CD14-positive monocyte (primary cell): ENCODE measurements at regions not wholly inside any gene's neighbourhood (a gene's known extent, or its start where the extent isn't known, plus 50 kb on each side); places are given as distances from the start of the nearest gene placed in this dataset.

ENCODE experiments used
- DNase-seq, 3 donors: peaks; one replicate each; pipeline ENCODE4 v3.0.0-alpha.2; 2011 to 2022
- H2AFZ ChIP-seq: 2 replicates; pipeline ENCODE4 v1.6.0; 2012; ENCODE audit warnings: mild to moderate bottlenecking, low read depth, low read length, inconsistent platforms; ENCODE audit not compliant: insufficient read depth, poor library complexity, severe bottlenecking
- H3K27ac ChIP-seq, 2 donors: 1 replicate in 1 of 2; 2 replicates in 1 of 2; pipeline ENCODE4 v1.5.1; 2012 to 2013; ENCODE audit warnings: low read length in 2 of 2, control low read depth in 1 of 2, inconsistent platforms in 1 of 2, low read depth in 1 of 2, mild to moderate bottlenecking in 1 of 2
- H3K27me3 ChIP-seq, 2 donors: one replicate each; pipeline versions ENCODE4 v1.6.0 to v1.6.1; 2011 to 2013; ENCODE audit warnings: low read length in 2 of 2; ENCODE audit not compliant: control insufficient read depth in 2 of 2, insufficient read depth in 2 of 2
- H3K36me3 ChIP-seq, 2 donors: replicated peaks in 1 of 2; 1 replicate in 1 of 2; 2 replicates in 1 of 2; pipeline versions ENCODE4 v1.5.1 to v1.6.1; 2012 to 2013; ENCODE audit warnings: low read length in 2 of 2, control low read depth in 1 of 2, inconsistent platforms in 1 of 2, mild to moderate bottlenecking in 1 of 2; ENCODE audit not compliant: insufficient read depth in 2 of 2, control insufficient read depth in 1 of 2
- H3K4me1 ChIP-seq, 2 donors: 1 replicate in 1 of 2; 2 replicates in 1 of 2; pipeline versions ENCODE4 v1.5.1 to v1.6.1; 2012 to 2013; ENCODE audit warnings: low read length in 2 of 2, control low read depth in 1 of 2, inconsistent platforms in 1 of 2, mild to moderate bottlenecking in 1 of 2, moderate library complexity in 1 of 2; ENCODE audit not compliant: insufficient read depth in 2 of 2, control insufficient read depth in 1 of 2
- H3K4me2 ChIP-seq: replicated peaks from 2 replicates; pipeline ENCODE3; 2012; ENCODE audit warnings: low read length, moderate library complexity, mild to moderate bottlenecking; ENCODE audit not compliant: poor library complexity, severe bottlenecking; ENCODE audit errors: extremely low read depth
- H3K4me3 ChIP-seq, 3 experiments: fragments of 200-600 bp in 1 of 3; sonication (generic) in 1 of 3; replicated peaks in 1 of 3; 1 replicate in 2 of 3; 2 replicates in 1 of 3; pipeline ENCODE4 v1.5.1; 2011 to 2013; ENCODE audit warnings: low read length in 3 of 3, mild to moderate bottlenecking in 3 of 3, control low read depth in 2 of 3, low read depth in 2 of 3, inconsistent platforms in 1 of 3, moderate library complexity in 1 of 3
- H3K79me2 ChIP-seq: 2 replicates; pipeline ENCODE4 v1.6.0; 2012; ENCODE audit warnings: mild to moderate bottlenecking, control low read depth, inconsistent platforms, low read length, moderate library complexity; ENCODE audit not compliant: insufficient read depth
- H3K9ac ChIP-seq: 2 replicates; pipeline ENCODE4 v1.6.0; 2017; ENCODE audit warnings: low read length, mild to moderate bottlenecking; ENCODE audit not compliant: insufficient read depth, poor library complexity, severe bottlenecking
- H3K9me3 ChIP-seq, 2 donors: replicated peaks in 1 of 2; 1 replicate in 1 of 2; 2 replicates in 1 of 2; pipeline versions ENCODE4 v1.5.1 to v1.6.1; 2012 to 2013; ENCODE audit warnings: low read length in 2 of 2, control low read depth in 1 of 2; ENCODE audit not compliant: control insufficient read depth in 1 of 2, insufficient read depth in 1 of 2
- H4K20me1 ChIP-seq: 2 replicates; pipeline ENCODE4 v1.6.0; 2012; ENCODE audit warnings: mild to moderate bottlenecking, low read length, control low read depth, moderate library complexity; ENCODE audit not compliant: insufficient read depth
- H3K27ac Mint-ChIP-seq, 7 donors: one replicate each; pipeline ENCODE4 v1.8.0; 2020; ENCODE audit warnings: mild to moderate bottlenecking in 7 of 7, mixed read lengths in 7 of 7, moderate library complexity in 6 of 7, inconsistent platforms in 2 of 7
- H3K27me3 Mint-ChIP-seq, 3 donors: one replicate each; pipeline ENCODE4 v1.8.0; 2021 to 2022; ENCODE audit warnings: low read depth in 3 of 3, mild to moderate bottlenecking in 3 of 3, mixed read lengths in 3 of 3, moderate library complexity in 3 of 3, inconsistent platforms in 1 of 3
- H3K36me3 Mint-ChIP-seq, 2 donors: one replicate each; pipeline ENCODE4 v1.8.0; 2020; ENCODE audit warnings: mixed read lengths in 2 of 2, inconsistent platforms in 1 of 2, mild to moderate bottlenecking in 1 of 2
- H3K4me1 Mint-ChIP-seq: one replicate; pipeline ENCODE4 v1.8.0; 2020; ENCODE audit warnings: mild to moderate bottlenecking, mixed read lengths
- H3K4me3 Mint-ChIP-seq, 2 donors: one replicate each; pipeline ENCODE4 v1.8.0; 2020; ENCODE audit warnings: mild to moderate bottlenecking in 2 of 2, mixed read lengths in 2 of 2, moderate library complexity in 1 of 2
- H3K9me3 Mint-ChIP-seq, 7 donors: one replicate each; pipeline ENCODE4 v1.8.0; 2020 to 2022; ENCODE audit warnings: mixed read lengths in 7 of 7, mild to moderate bottlenecking in 6 of 7, moderate library complexity in 6 of 7, inconsistent platforms in 2 of 7
- WGBS: methylation state at CpG from one replicate; pipeline ENCODE4 v1.1.5; 2013; ENCODE audit warnings: missing lambda C conversion rate; ENCODE audit not compliant: insufficient coverage; 5-methylcytosine and 5-hydroxymethylcytosine counted together
- intact Hi-C, 2 donors: fragments of 100-400 bp; cut with micrococcal nuclease; formaldehyde crosslinking; loops; one replicate each; pipeline versions ENCODE4 v1.15.0 to v1.15.1; 2023
- TF ChIP-seq, protein P1 (sequence below): fragments of 200-600 bp; IDR thresholded peaks from one replicate; pipeline ENCODE4 v1.8.0; 2022; ENCODE audit warnings: antibody characterized with exemption, mild to moderate bottlenecking

DNA sequence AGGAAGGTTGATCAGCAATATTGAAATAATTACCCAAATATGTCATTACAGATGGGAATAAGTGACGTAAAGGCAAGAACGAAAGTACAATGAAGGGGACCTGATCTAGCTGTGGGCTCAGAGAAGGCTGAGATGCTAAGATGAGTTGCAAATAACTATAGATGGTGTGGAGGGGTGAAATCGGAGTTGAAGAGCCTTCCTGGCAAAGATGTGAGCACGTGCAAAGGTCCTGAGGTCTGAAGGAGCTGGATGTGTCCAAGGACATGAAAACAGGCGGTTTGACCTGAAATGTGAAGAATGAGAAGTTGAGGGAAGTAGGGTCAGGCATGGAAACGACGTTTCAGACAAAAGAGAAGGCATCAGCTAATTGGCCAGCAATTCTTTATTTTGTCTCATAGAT, 61.6 kb upstream of the SLC45A1 start:
- peaks cover 0 to 3% (median 0%) of the 10 kb centered on the region in 7 donors for H3K9me3 Mint-ChIP-seq
- H3K4me2 ChIP-seq = no peak overlapping the region
- no peaks in the 10 kb centered on the region for H3K4me1 Mint-ChIP-seq

DNA sequence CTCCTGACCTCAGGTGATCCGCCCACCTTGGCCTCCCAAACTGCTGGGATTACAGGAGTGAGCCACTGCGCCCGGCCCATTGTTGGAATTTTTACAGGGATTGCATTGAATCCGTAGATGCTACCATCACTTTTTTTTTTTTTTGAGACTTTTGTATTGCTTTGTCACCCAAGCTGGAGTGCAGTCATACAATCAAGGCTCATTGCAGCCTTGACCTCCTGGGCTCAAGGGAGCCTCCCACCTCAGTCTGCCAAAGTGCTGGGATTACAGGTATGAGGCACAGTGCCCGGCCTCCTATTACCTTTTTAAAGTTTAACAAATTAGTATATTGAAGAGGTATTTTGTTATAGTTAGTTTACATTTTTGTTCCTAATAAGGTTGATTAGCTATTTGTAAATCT, 62.2 kb upstream of the SLC45A1 start:
- H3K9ac ChIP-seq = no peak overlapping the region
- no peaks in the 10 kb centered on the region for H3K9me3 ChIP-seq
- Mint-ChIP-seq H3K9me3 (peaks cover 0 to 3% (median 0%) of the 10 kb centered on the region in 7 donors), H3K4me1 (no peaks in the 10 kb centered on the region), H3K27me3 (peaks cover 3 to 15% (median 11%) of the 10 kb centered on the region in 3 donors), H3K4me3 (no peak overlapping the region), H3K27ac (no peak overlapping the region), H3K36me3 (no peaks in the 10 kb centered on the region)
- no peaks in the 10 kb centered on the region for H4K20me1 ChIP-seq
- H3K36me3 ChIP-seq = no peaks in the 10 kb centered on the region
- no peak overlapping the region for H3K4me2 ChIP-seq
- no peak overlapping the region for H3K4me3 ChIP-seq
- WGBS = 100% methylated on average over 3 of the region's 5 CpGs
- H3K4me1 ChIP-seq = no peaks in the 10 kb centered on the region
- intact Hi-C loops = no loop called here
- no peaks in the 10 kb centered on the region for H3K79me2 ChIP-seq
- TF ChIP-seq, protein P1, sequence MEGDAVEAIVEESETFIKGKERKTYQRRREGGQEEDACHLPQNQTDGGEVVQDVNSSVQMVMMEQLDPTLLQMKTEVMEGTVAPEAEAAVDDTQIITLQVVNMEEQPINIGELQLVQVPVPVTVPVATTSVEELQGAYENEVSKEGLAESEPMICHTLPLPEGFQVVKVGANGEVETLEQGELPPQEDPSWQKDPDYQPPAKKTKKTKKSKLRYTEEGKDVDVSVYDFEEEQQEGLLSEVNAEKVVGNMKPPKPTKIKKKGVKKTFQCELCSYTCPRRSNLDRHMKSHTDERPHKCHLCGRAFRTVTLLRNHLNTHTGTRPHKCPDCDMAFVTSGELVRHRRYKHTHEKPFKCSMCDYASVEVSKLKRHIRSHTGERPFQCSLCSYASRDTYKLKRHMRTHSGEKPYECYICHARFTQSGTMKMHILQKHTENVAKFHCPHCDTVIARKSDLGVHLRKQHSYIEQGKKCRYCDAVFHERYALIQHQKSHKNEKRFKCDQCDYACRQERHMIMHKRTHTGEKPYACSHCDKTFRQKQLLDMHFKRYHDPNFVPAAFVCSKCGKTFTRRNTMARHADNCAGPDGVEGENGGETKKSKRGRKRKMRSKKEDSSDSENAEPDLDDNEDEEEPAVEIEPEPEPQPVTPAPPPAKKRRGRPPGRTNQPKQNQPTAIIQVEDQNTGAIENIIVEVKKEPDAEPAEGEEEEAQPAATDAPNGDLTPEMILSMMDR = no peak
- H2AFZ ChIP-seq = no peak overlapping the region
- H3K27ac ChIP-seq = no peak overlapping the region
- DNase-seq = no peak
- H3K27me3 ChIP-seq = no peaks in the 10 kb centered on the region

More for the DNA sequence above, 61.6 kb upstream of the SLC45A1 start:
- Mint-ChIP-seq H3K27me3 (peaks cover 5 to 15% (median 11%) of the 10 kb centered on the region in 3 donors), H3K4me3 (no peak overlapping the region), H3K27ac (no peak overlapping the region), H3K36me3 (no peaks in the 10 kb centered on the region)
- DNase-seq = no peak
- TF ChIP-seq, protein P1 = no peak
- WGBS = 93% methylated on average over 7 of the region's 7 CpGs
- no peaks in the 10 kb centered on the region for H3K36me3 ChIP-seq
- H3K4me3 ChIP-seq = no peak overlapping the region
- H3K79me2 ChIP-seq = no peaks in the 10 kb centered on the region
- H3K27me3 ChIP-seq = no peaks in the 10 kb centered on the region
- H4K20me1 ChIP-seq = no peaks in the 10 kb centered on the region
- no peak overlapping the region for H3K9ac ChIP-seq
- H3K27ac ChIP-seq = no peak overlapping the region
- H3K9me3 ChIP-seq = no peaks in the 10 kb centered on the region
- no peak overlapping the region for H2AFZ ChIP-seq
- H3K4me1 ChIP-seq = no peaks in the 10 kb centered on the region
- intact Hi-C loops = no loop called here
